ENCODE measurements at regions not wholly inside any gene's neighbourhood (a gene's known extent, or its start where the extent isn't known, plus 50 kb on each side); places are given as distances from the start of the nearest gene placed in this dataset.

- Histone ChIP-seq H3K4me3 (no peak overlapping the region), H3K27ac (no peak overlapping the region), H3K4me1 (no peaks in the 10 kb centered on the region), H3K9me3 (no peaks in the 10 kb centered on the region), H3K4me2 (no peak overlapping the region), H3K27me3 (no peaks in the 10 kb centered on the region), H3K9ac (no peak overlapping the region), H4K20me1 (no peaks in the 10 kb centered on the region), H3K36me3 (no peaks in the 10 kb centered on the region)
- TF ChIP-seq Cebpa-rat (IDR thresholded peaks at IDR 0.05), result no peak
These were observed 314.2 kb downstream of the FOXL1 start for GRCh38 chr16:86892509-86892908.

- Histone ChIP-seq H3K4me1 (no peaks in the 10 kb centered on the region), H3K9ac (no peak overlapping the region), H3K27ac (no peak overlapping the region), H3K27me3 (no peaks in the 10 kb centered on the region), H3K4me3 (no peak overlapping the region), H3K36me3 (no peaks in the 10 kb centered on the region), H3K9me3 (no peaks in the 10 kb centered on the region), H4K20me1 (no peaks in the 10 kb centered on the region), H3K4me2 (no peak overlapping the region)
- TF ChIP-seq Cebpa-rat (IDR thresholded peaks at IDR 0.05), result no peak
These were observed 315.2 kb downstream of the FOXL1 start for GRCh38 chr16:86893506-86893905.

DNA sequence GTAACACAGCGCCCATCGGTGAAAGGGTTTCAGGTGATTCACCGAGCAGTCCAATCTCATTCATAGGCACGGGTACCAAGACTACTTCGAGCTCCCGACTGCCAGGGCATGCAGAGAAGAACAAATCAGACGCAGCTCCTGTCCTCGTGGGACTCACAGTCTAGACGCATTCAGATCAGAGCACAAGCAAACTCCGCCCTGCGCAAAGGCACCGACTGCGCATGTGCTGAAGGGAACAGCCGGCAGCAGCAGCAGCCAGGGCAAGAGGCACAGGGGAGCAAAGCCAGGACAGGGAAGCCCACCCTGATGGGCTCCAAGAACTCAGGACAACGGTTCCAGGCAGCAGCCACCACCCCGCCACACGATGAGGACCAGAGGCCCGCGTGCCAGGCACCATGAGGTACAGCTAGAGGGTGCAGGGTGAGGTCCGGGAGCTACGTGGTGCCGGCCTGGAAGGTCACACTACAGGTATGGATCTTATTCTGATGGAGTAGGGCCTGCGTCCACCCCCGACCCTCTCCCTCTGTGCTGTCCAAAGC is 315.7 kb downstream of the FOXL1 start:
- H3K27ac ChIP-seq, result no peak overlapping the region
- H3K27me3 ChIP-seq, result no peaks in the 10 kb centered on the region
- H3K4me1 ChIP-seq, result no peaks in the 10 kb centered on the region
- H4K20me1 ChIP-seq, result no peaks in the 10 kb centered on the region
- no peak overlapping the region for H3K9ac ChIP-seq
- no peak overlapping the region for H3K4me3 ChIP-seq
- TF ChIP-seq Cebpa-rat (IDR thresholded peaks at IDR 0.05), result no peak
- no peaks in the 10 kb centered on the region for H3K36me3 ChIP-seq
- H3K4me2 ChIP-seq, result no peak overlapping the region
- H3K9me3 ChIP-seq, result no peaks in the 10 kb centered on the region

DNA sequence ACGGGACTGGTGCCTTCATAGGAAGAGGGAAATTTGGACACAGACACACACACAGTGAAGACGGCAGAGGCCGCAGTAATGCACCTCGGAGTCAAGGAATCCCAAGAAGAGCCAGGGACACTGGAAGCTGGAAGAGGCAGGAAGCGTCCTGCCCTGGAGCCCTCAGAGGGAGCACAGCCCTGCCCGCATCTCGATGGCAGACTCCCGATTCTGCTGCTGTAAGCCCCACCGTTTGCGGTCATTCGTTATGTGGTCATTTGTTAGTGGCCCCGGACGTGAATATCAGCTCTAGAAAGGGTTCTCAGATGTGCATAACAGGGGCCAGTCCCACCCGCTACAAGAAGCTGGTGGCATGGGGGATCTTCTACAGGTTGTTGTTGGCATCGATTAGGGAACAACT is 316.6 kb downstream of the FOXL1 start:
- Histone ChIP-seq H3K27ac (no peak overlapping the region), H3K27me3 (no peaks in the 10 kb centered on the region), H3K9me3 (no peaks in the 10 kb centered on the region), H4K20me1 (no peaks in the 10 kb centered on the region), H3K9ac (no peak overlapping the region), H3K36me3 (no peaks in the 10 kb centered on the region), H3K4me1 (no peaks in the 10 kb centered on the region), H3K4me3 (no peak overlapping the region), H3K4me2 (no peak overlapping the region)
- TF ChIP-seq Cebpa-rat (IDR thresholded peaks at IDR 0.05), result no peak

DNA sequence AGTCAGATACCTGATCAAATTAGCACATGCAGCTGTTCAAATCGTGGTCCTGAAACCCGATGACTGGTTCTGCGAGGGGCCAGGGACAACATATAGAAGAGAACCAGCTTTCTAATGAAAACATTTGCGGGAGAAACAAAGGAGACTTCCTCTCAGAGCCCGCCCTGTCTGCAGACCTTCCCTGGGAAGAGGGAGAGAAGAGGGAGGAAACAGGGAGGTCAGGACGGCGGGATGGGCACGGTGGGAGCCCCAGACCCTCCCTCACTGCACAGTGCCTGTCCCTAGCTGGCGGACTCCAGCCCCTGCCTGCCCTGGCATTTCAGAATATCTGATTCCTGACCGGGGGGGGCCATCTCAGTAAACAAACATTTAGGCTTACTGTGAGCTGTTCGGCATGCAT is 317.3 kb downstream of the FOXL1 start:
- Histone ChIP-seq H3K4me3 (no peak overlapping the region), H4K20me1 (no peaks in the 10 kb centered on the region), H3K4me2 (no peak overlapping the region), H3K36me3 (no peaks in the 10 kb centered on the region), H3K4me1 (no peaks in the 10 kb centered on the region), H3K27me3 (no peaks in the 10 kb centered on the region), H3K9me3 (no peaks in the 10 kb centered on the region), H3K9ac (no peak overlapping the region), H3K27ac (no peak overlapping the region)
- no peak for TF ChIP-seq Cebpa-rat (IDR thresholded peaks at IDR 0.05)

GRCh38 chr16:86896976-86897375 is 318.6 kb downstream of the FOXL1 start:
- Histone ChIP-seq H3K27me3 (no peaks in the 10 kb centered on the region), H3K9me3 (no peaks in the 10 kb centered on the region), H4K20me1 (no peaks in the 10 kb centered on the region), H3K4me3 (no peak overlapping the region), H3K4me1 (no peaks in the 10 kb centered on the region), H3K4me2 (no peak overlapping the region), H3K9ac (no peak overlapping the region), H3K36me3 (no peaks in the 10 kb centered on the region), H3K27ac (no peak overlapping the region)
- no peak for TF ChIP-seq Cebpa-rat (IDR thresholded peaks at IDR 0.05)

DNA sequence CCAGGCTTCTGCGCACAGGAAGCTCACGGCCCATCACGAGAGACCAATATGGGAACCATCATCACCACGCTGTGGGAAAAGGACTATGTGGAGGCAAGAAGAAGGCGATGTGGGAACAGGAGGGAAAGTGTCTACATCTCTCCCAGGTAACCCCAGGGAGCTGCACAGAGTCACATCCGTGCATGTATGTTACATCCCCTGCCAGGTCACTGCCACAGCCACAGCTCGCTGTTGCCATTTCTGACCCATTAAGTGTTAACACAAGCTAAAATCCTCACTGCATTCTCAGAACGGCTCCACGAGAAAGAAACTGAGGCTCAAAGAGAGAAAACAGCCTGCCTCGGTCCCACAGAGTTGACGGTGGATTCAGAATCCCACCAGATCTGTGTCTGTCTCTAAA is 319.1 kb downstream of the FOXL1 start:
- H3K4me2 ChIP-seq, result no peak overlapping the region
- H3K9ac ChIP-seq, result no peak overlapping the region
- no peak overlapping the region for H3K27ac ChIP-seq
- H3K4me1 ChIP-seq, result no peaks in the 10 kb centered on the region
- H3K4me3 ChIP-seq, result no peak overlapping the region
- TF ChIP-seq Cebpa-rat (IDR thresholded peaks at IDR 0.05), result no peak
- H3K27me3 ChIP-seq, result no peaks in the 10 kb centered on the region
- no peaks in the 10 kb centered on the region for H4K20me1 ChIP-seq
- no peaks in the 10 kb centered on the region for H3K9me3 ChIP-seq
- no peaks in the 10 kb centered on the region for H3K36me3 ChIP-seq

DNA sequence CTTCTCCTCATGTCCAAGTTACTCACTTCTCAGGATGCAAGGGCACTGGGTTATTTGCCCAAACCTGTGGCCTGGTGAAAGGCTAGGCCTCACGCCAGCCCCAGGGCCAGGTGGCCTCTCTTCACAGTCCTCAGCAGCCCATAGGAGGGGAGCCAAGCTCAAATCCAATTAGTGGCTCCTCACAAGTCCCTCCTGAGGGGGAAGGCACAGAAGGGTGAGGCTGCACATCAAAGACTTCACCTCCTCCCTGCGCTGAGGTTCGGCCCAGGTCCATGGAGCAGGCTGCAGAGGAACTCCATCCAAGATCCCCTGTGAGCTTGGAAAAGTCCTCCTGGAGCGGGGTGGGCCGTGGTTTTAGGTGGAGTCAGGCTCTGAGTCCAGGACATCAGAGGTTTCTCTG is 320.0 kb downstream of the FOXL1 start:
- Histone ChIP-seq H3K27me3 (no peaks in the 10 kb centered on the region), H3K36me3 (no peaks in the 10 kb centered on the region), H4K20me1 (no peaks in the 10 kb centered on the region), H3K4me2 (no peak overlapping the region), H3K4me3 (no peak overlapping the region), H3K9ac (no peak overlapping the region), H3K4me1 (no peaks in the 10 kb centered on the region), H3K27ac (no peak overlapping the region), H3K9me3 (no peaks in the 10 kb centered on the region)
- TF ChIP-seq Cebpa-rat (IDR thresholded peaks at IDR 0.05), result no peak

GRCh38 chr16:86899151-86899550 is 320.8 kb downstream of the FOXL1 start:
- TF ChIP-seq Cebpa-rat (IDR thresholded peaks at IDR 0.05), result no peak
- Histone ChIP-seq H3K27ac (no peak overlapping the region), H4K20me1 (no peaks in the 10 kb centered on the region)

GRCh38 chr16:86899757-86900156 is 321.4 kb downstream of the FOXL1 start:
- no peaks in the 10 kb centered on the region for H3K27me3 ChIP-seq
- no peaks in the 10 kb centered on the region for H3K4me1 ChIP-seq
- H3K9ac ChIP-seq, result no peak overlapping the region
- H3K4me2 ChIP-seq, result no peak overlapping the region
- no peaks in the 10 kb centered on the region for H4K20me1 ChIP-seq
- H3K9me3 ChIP-seq, result no peaks in the 10 kb centered on the region
- no peaks in the 10 kb centered on the region for H3K36me3 ChIP-seq
- H3K4me3 ChIP-seq, result no peak overlapping the region
- no peak for TF ChIP-seq Cebpa-rat (IDR thresholded peaks at IDR 0.05)
- H3K27ac ChIP-seq, result no peak overlapping the region

More at GRCh38 chr16:86899151-86899550, 320.8 kb downstream of the FOXL1 start:
- Histone ChIP-seq H3K9me3 (no peaks in the 10 kb centered on the region), H3K4me3 (no peak overlapping the region), H3K36me3 (no peaks in the 10 kb centered on the region), H3K4me2 (no peak overlapping the region), H3K4me1 (no peaks in the 10 kb centered on the region), H3K9ac (no peak overlapping the region), H3K27me3 (no peaks in the 10 kb centered on the region)

GRCh38 chr16:86901483-86901882 is 323.1 kb downstream of the FOXL1 start:
- no peak overlapping the region for H3K4me2 ChIP-seq
- TF ChIP-seq Cebpa-rat (IDR thresholded peaks at IDR 0.05), result no peak
- H3K4me1 ChIP-seq, result no peaks in the 10 kb centered on the region
- no peaks in the 10 kb centered on the region for H3K9me3 ChIP-seq
- no peak overlapping the region for H3K9ac ChIP-seq
- H3K36me3 ChIP-seq, result no peaks in the 10 kb centered on the region
- no peak overlapping the region for H3K4me3 ChIP-seq
- H3K27me3 ChIP-seq, result no peaks in the 10 kb centered on the region
- no peak overlapping the region for H3K27ac ChIP-seq
- H4K20me1 ChIP-seq, result no peaks in the 10 kb centered on the region

Measured in BLaER1 (cell line).